Stimulated activated CD8-positive, alpha-beta memory T cell treated with anti-CD3 and anti-CD28 coated beads, Interleukin-15, amount 100 ng/mL, for 1 hour (primary cell): ENCODE measurements at regions not wholly inside any gene's neighbourhood (a gene's known extent, or its start where the extent isn't known, plus 50 kb on each side); places are given as distances from the start of the nearest gene placed in this dataset.

ENCODE experiments used
- DNase-seq: peaks from one replicate; pipeline ENCODE4 v3.0.0-alpha.2; 2020; ENCODE audit warnings: low read depth

DNA sequence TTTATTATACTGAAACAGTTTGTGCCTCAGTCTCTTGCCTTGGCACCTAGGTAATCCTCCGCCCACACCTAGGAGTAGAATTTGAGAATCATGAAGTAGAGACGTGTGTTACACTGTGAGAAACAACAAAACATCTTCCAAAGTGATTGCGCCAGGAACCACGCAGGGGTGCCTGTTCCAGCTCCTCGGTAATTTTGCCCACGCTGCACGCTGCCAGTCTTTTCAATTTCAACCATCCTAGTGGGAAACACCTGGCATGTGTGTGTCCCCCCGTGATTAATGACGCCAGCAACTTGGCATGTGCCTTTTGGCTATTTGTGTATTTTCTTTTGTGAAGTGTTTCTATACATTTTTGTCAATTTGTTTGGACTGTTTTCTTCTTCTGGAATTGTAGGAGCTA is 919.1 kb downstream of the BRD1 start:
- DNase-seq = no peak

DNA sequence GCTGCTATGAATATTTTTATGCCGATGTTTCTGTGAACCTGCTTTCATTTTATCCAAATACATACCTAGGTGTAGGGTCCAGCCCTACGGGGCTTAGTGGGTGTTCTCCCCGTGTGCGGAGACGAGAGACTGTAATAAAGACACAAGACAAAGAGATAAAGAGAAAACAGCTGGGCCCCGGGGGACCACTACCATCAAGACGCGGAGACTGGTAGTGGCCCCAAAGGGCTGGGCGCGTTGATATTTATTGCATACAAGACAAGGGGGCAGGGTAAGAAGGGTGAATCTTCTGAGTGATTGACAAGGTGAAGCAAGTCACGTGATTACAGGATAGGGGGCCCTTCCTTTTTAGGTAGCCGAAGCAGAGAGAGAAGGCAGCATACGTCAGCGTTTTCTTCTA is 920.1 kb downstream of the BRD1 start:
- DNase-seq = no peak

DNA sequence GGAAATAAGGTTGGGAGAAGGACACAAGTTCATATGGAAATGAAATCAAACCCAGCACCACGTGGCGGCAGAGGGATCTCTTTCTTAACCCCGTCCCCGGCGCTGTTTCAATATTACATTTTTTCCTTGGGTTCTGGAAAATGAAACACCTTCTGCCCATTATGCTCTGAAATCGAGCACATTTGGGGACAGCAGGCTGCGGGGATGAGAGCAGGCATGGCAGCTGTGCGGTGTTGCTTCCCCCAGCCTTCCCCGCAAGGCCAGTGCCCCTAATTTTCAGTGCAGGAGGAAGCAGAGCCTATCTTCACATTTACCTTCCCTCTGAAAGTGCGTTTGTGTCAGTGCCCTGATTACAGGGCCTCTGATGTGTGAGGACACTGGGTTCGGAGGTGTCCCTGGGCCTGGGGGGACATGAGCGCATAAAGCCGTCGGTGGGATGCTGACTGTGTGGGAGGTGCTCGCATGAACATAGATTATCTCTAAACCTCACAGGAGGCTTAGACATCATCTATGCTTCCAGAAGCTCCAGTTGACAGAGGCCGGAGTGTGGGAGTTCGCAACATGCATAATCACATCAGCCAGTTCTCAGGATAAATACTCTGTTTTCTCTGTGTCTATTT is 921.3 kb downstream of the BRD1 start:
- DNase-seq = no peak

DNA sequence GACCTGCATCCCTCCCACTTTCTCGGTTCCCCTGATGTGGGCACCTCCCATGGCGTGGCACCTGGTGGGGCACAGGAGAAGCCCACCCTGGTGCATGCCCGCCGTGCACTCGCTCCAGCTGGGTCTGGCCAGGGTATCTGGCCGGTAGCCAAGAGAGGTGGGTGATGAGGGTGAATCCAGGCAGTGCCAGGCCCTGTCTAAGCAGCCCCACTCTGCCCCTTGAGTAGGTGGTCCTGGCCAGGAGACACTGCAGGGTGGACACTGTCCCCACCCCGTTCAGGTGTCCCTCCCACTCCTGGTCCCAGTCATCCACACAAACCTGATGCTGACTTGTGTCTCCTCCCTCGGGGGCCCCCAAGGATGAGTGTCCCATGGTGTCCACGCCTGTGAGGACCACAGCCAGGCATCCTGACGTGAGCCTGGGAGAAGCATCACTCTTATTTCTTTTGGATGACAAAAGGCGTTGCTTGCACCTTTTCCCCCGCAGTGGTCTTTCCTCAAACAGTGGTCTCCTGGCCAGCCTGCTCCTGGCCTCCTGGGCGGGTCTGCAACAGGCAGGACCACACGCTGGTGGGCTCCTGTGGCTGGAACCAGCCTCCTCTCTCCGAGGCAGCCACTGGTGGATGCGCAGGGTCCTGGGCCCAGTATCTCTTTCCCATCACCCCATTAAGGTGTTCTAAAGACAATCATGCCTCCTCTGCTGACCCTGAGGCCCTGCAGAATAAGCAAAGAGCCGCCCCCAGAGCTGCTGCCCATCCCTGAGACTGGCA is 922.3 kb downstream of the BRD1 start:
- DNase-seq = no peak

DNA sequence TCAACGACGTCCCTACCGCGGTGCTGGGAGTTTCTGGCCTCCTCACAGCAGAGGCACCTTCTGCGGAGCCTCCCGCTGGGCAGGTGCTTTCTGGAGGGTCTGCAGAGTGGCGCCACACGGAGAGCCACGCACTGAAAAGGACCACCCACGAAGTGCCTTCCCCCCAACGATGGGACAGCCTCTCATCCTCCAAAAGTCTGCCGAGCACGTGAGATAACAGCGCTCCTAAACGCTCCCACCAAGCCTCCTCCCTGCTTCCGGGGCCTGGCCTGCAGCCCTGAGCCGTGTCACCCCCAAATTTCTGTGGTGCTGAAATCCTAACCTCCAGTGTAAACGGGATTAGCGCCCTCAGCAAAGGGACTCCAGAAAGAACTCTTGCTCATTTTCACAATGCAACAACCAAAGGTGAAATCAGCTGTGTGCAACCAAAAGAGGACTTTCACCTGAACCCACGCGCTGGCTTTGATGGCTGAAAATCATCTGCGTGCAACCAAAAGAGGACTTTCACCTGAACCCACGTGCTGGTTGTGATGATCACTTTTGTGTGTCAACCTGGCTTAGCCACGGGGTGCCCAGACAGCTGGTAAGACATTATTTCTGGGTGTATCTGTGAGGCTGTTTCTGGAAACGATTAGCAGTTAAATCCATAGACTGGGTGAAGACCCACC is 924.6 kb downstream of the BRD1 start:
- DNase-seq = no peak

DNA sequence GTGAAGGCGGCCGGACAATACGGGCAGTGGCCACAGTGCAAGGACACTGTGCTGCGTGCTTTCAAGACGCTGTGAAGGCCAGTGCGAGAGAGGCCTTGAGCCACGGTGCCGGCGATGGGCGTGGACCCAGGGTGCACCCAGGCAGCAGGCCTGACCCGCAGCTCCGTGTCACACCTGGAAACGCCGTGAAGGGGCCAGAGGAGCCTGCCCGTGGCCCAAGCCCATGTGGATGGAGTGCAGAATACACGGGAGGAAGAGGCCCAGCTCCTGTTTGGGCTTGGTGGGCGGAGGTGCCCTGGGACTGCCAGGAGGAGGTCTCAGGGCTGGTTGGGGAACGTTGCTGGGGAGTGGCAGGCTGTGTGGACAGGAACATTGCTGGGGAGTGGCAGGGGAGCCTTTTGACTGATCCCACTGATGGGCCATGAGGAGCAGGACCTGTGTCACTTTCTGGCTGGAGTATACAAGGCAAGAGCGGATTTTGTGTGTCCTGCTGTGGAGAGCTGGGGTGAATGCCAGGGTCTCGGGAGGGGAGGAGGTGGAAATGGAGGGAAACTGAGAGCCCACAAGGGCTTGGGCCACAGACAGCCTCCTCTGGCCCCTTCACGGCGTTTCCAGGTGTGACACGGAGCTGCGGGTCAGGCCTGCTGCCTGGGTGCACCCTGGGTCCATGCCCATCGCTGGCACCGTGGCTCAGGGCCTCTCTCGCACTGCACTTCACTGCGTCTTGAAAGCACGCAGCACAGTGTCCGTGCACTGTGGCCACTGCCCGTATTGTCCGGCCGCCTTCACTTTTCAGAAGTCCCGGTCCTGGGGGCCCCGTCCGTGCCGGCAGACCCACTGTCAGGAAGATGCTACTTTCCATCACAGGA is 925.4 kb downstream of the BRD1 start:
- DNase-seq = no peak

DNA sequence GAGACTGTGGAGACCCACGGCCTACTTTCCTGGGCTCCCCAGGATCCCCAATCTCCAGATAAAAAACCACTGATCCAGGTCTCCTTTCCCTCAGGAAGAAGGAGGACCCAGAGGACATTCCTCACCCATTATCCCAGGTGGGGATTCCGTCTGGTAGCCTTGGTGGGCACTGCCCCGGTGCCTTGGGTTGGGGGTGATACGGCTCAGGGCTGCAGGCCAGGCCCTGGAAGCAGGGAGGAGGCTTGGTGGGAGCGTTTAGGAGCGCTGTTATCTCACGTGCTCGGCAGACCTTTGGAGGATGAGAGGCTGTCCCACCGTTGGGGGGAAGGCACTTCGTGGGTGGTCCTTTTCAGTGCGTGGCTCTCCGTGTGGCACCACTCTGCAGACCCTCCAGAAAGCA is 926.3 kb downstream of the BRD1 start:
- no peak for DNase-seq

DNA sequence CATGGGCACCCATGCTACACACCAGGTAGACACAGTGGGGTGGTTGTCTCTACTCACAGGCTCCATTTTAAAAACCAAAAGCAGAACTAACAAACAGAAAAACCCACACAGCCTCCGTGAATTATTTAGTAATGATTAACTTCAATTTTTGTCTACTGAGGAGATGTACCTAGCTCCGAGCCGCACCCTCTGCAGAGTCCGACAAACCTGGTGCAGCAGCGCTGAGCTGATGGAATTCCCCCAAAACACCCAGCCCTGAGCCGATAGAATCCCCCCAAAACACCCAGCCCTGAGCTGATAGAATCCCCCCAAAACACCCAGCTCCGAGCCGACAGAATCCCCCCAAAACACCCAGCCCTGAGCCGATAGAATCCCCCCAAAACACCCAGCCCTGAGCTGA is 927.0 kb downstream of the BRD1 start:
- no peak for DNase-seq

DNA sequence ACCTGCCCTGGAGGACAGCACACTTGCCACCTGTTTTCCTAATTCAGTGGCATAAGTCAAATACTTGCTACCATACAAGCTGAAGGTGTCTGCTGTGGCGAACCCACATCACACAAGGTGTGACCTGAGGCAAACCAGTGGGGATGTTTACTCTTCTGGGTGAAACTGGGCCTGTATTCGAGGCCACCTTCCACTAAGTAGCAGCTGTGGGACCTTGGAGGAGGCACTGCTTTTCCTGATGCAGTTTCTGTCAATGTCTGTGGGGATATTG is 927.4 kb downstream of the BRD1 start:
- DNase-seq = no peak

DNA sequence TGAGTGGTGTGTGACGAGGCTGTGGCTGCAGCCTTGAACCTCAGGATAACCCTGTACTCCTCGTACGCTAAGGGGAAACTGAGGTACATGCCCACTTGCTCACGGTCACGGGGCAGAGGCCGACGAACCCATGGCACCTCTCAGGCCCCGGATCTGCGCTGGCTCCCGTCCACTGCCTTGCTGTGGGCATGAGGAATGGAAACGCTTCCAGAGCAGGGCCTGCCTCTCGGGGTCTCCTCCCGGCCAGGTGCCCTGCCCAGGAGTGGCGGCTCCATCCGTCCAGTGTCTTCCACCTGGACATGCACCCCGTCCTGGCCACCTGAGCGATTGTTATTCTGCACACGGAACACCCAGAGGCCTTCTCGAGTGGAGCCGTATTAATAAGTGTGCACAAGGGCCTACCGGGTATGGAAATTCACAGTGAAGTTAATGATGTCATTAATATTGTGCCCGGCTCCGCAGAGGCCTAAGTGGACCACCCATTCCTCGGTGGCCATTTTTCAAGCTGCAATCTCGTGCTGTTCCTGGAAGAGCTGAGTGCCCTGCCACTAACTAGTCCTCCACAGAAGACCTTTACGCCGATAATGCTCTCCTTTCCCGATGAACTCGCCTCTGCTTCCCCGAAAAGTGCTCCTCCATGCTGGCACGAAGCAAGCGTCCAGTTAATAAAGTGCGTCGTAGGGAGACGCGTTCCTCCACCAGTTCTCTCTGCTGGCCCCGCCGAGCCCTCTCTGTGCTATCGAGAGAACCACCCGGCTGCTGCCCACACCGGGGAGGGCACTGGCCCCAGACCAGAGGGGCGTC is 927.9 kb downstream of the BRD1 start:
- DNase-seq = no peak

DNA sequence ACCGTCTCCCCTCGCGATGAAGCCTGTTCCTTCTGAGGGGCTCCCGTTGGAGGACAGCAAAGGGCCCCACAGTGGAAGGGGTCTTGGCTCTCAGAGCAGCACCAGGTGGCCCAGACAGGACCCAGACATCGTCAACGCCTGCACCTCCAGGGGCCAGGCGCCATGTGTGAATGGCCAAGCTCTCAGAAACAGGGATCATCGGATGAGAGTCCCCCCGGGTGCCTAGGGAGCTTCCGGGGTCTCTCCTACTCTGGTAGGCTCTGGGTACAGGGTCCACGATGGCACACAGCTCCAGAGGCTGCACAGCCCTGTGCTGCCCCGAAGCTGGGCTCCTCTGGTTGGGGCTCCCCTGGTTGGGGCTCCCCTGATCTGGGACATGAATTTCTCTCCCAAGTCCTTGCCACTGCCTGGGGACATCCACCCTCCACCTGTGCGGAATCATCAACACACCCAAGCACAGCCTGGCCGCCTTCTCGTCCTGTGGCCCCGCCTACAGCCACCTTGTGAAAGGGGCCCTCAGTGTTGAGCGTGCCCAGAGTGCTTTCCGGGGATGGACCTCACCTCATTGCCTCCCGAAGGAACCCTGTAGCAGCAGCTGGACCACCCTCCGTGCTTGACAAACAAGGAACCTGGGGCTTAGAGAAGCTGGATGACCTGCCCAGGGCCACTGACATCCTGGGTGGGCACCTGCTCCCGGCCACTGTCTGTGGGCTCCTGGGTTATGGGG is 929.0 kb downstream of the BRD1 start:
- DNase-seq = no peak

DNA sequence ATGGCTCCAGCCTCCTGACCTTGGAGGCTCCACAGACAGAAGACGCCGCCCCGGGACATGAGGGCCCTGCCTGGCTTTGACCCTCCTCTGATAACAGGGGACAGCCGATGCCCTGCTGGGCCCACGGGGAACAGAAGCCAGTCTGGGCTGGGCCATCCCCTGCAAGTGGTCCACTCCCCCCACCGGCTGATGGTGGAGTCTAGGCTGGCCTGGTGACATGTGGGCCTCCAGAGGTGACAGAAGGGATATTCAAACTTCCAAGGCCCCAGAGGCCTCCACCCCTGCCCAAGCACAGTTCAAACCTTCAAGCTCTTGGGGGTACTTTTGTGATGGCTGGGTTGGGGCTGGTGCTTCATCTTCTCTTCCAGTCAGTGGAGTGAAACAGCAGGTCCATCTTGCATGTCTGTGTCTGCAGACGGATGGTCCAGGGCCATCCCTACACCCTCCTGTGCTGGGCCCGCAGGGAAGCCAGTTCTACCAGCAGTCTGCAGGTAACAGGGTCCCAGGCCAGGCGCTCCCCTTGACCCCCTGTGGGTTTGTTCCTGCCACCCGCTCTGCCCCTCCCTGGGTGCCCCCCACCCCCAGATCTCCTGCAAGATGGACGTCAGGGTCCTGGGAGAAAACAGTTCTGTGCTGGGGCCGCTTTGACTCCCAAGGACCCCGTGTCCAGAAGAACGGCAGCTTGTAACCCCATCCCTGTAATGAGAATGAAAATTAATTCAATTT is 929.9 kb downstream of the BRD1 start:
- DNase-seq = no peak

DNA sequence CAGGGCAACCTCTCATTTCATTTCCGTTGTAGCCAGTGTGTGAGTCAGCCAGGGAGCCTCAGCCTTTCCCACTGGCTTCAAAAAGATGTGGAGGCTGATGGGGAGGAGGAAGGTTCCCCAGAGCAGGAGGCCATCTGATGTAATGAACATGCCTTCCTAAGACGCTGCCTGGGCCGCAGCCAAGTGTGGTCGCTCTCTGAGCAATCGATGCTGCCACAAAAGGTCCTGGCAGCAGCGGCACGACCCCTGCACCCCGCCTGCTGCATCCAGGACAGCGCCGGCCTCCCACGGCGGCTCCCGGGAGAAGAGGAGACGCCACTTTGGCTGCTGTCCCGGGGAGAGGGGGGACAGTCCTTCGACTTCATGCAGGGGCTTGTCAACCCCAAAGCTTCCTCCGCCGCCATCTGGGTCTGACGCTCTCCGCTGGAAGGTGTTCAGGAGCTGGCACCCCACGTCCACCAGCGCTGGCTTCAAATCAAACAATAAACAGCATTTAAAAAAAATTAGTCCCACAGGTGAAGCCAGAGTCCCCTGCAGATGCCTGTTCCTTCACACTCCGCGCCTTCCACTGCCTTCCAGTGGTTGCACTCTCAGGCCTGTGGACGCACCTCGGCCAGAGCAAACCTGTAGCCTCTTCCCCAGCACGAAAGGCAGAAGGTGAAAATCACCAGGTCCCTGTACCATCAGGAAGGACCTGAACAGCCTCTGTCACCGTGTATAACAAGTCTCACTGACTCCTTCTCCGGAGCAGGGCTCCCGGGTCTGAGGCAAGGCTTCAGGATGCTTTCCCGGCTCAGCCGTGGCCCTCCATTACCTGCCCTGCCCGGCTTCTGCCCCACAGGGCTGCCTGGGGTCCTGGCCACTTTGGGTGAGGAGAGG is 930.7 kb downstream of the BRD1 start:
- no peak for DNase-seq

DNA sequence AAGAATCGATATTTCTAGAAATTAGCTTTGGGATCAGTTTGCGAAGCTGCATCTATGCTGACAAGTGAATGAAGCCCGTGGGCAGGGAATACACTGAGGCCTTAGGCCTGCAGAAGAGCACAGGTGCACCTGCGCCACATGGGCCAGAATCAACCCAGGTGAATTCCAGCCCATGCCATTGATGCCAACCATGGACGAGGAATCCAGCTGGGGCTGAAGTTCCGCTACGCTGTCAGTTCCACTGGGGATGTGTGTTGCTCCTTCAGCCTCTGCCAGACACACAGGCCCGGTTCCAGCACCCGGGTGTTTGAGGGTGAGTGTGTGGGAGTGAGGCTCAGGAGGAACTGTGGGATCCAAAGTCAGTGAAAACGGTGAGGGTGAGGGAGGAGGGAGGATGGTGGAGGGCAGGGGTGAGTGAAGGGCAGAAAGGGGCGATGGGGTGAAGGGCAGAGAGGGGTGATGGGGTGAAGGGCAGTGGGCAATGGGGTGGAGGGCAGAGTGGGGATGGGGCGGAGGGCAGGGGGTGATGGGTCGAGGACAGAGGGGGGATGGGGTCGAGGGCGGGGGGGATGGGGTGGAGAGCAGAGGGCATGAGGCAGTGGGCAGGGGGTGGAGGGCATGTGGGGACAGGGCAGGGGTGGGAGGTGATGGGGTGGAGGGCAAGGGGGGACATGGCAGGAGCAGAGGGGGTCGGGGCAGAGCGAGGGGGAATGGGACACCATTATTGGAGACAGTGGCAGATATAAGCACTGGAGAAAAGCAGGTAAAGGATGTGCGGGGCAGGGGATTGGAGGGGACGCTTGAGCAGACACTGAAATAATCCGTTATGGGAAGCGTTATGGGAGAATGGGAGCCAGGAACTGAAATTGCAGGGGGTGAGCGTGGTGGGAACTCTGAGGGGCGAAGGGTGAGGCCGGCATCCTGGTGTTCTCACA is 931.6 kb downstream of the BRD1 start:
- DNase-seq = no peak

DNA sequence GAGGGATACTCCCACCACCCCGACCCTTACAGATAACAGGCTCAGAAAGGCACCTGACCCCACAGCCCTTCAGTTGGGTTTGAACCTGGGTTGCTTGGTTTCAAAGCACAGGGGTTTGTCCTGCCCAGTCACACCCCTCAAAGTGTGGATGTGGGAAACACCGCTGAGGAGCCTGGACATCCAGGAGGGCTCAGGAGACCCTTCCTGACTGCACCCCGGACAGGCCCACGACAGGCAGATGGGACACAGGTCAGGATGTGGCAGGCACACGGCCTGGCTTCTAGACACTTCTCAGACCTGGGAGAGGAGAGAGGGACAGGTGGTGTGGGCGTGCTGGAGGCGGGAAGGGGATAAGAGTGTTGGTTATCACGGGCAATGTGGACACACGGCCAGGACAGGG is 932.3 kb downstream of the BRD1 start:
- no peak for DNase-seq

DNA sequence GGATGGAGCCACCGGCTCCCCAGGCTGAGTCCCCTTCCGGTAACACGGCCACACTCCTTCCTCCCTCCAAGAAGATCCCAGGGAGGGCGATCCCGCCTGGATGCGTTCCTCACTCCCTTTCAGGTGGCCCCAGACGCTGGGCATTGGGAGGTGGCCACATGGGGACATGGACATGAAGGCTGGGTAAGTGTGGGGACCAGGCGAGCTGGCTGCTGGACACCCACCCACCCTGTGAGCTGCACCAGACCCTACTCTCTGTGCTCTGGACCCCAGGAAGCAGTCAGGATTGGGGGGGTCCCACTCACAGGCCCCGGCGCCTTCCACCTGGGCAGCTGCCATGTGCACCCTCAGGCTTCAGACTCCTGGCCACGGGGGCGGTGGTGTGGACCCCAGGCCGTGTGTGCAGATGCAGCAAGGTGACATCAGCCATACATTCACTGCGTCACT is 932.8 kb downstream of the BRD1 start:
- no peak for DNase-seq

DNA sequence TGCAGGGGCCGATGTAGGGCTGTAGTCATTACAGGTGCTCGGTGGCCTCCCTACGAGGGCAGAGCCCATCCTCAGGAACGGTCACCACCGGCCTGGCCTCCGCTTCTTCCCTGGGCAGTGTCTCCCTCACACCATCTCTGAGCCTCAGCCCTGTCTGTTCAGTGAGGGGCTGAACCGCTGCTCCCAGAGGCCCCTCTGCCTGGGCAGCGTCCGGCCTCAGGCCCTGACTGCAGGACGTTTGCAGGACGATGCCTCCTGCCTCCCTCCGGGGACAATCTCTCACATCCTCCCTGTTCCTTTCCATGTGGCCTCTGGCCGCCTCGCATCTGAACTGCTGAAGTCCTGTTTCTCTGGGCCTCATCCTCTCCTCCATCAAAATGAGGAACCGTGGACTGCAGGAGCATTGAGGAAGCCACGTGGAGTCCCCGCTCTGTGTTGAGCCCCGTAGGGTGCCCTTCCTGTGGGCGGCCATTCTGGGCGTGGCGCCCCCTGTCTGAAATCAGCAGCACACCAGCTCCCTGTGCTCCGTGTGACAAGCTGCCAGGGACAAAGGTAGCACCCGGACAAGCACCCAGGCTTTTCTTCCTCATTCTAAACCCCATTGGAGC is 933.5 kb downstream of the BRD1 start:
- no peak for DNase-seq
